Thoracic aorta (tissue), 2 donors: ENCODE measurements at regions not wholly inside any gene's neighbourhood (a gene's known extent, or its start where the extent isn't known, plus 50 kb on each side); places are given as distances from the start of the nearest gene placed in this dataset.

Experiments
- ATAC-seq: fragments of 150-250 bp; one replicate; pipeline ENCODE4 v1.8.0; 2017; ENCODE audit warnings: low read depth; ENCODE audit not compliant: insufficient number of reproducible peaks, low FRiP score
- DNase-seq: peaks from one replicate; pipeline ENCODE4 v3.0.0-alpha.2; 2020; ENCODE audit warnings: low spot score
- H3K27ac ChIP-seq, 2 donors: fragments of 200-600 bp; sonication (generic); 1 replicate in 1 of 2; 2 replicates in 1 of 2; pipeline ENCODE4 v1.5.1; 2016; ENCODE audit warnings: mild to moderate bottlenecking in 2 of 2, moderate library complexity in 2 of 2
- H3K27me3 ChIP-seq: fragments of 200-600 bp; sonication (generic); replicated peaks from 2 replicates; pipeline ENCODE4 v1.6.0; 2016; ENCODE audit warnings: mild to moderate bottlenecking; ENCODE audit not compliant: insufficient read depth
- H3K36me3 ChIP-seq: fragments of 200-600 bp; sonication (generic); one replicate; pipeline ENCODE4 v1.5.1; 2016
- H3K4me1 ChIP-seq, 2 donors: fragments of 200-600 bp; sonication (generic); 1 replicate in 1 of 2; 2 replicates in 1 of 2; pipeline versions ENCODE4 v1.5.1 to v1.6.0; 2016; ENCODE audit warnings: low read depth in 2 of 2, mild to moderate bottlenecking in 1 of 2; ENCODE audit not compliant: control insufficient read depth in 1 of 2
- H3K4me3 ChIP-seq: fragments of 200-600 bp; sonication (generic); 2 replicates; pipeline ENCODE4 v1.5.1; 2016; ENCODE audit warnings: mild to moderate bottlenecking
- H3K9me3 ChIP-seq: fragments of 200-600 bp; sonication (generic); 2 replicates; pipeline ENCODE4 v1.5.1; 2016
- TF ChIP-seq, protein P1 (sequence below): fragments of 200-600 bp; sonication (generic); IDR thresholded peaks from one replicate; pipeline ENCODE4 v1.5.1; 2019; ENCODE audit warnings: antibody characterized with exemption

DNA sequence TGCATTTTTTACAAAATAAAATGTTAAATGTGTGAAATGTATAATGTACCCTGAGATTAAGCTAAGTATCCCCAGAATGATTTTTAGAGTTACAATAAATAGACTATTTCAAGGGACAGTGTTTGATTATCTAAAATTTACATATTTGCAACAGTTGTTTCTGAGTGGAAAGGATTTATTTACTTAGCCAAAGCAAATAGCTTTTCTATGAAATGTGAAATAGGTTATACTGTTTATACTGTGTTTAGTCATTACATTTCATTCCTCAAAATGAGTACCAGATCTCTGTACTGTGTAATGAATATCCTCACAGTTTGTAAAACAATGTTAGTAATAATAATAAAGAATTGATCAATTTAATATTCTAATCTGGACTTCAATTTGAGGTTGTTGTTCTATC is 1019.0 kb downstream of the NR2F1-AS1 start:
- no peak for ATAC-seq
- Histone ChIP-seq H3K27me3 (no peaks in the 10 kb centered on the region), H3K9me3 (no peaks in the 10 kb centered on the region), H3K27ac (no peak overlapping the region), H3K4me3 (no peak overlapping the region), H3K36me3 (no peaks in the 10 kb centered on the region), H3K4me1 (peaks cover 0 to 12% of the 10 kb centered on the region in 2 donors)
- TF ChIP-seq, protein P1, sequence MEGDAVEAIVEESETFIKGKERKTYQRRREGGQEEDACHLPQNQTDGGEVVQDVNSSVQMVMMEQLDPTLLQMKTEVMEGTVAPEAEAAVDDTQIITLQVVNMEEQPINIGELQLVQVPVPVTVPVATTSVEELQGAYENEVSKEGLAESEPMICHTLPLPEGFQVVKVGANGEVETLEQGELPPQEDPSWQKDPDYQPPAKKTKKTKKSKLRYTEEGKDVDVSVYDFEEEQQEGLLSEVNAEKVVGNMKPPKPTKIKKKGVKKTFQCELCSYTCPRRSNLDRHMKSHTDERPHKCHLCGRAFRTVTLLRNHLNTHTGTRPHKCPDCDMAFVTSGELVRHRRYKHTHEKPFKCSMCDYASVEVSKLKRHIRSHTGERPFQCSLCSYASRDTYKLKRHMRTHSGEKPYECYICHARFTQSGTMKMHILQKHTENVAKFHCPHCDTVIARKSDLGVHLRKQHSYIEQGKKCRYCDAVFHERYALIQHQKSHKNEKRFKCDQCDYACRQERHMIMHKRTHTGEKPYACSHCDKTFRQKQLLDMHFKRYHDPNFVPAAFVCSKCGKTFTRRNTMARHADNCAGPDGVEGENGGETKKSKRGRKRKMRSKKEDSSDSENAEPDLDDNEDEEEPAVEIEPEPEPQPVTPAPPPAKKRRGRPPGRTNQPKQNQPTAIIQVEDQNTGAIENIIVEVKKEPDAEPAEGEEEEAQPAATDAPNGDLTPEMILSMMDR: no peak
- no peak for DNase-seq

DNA sequence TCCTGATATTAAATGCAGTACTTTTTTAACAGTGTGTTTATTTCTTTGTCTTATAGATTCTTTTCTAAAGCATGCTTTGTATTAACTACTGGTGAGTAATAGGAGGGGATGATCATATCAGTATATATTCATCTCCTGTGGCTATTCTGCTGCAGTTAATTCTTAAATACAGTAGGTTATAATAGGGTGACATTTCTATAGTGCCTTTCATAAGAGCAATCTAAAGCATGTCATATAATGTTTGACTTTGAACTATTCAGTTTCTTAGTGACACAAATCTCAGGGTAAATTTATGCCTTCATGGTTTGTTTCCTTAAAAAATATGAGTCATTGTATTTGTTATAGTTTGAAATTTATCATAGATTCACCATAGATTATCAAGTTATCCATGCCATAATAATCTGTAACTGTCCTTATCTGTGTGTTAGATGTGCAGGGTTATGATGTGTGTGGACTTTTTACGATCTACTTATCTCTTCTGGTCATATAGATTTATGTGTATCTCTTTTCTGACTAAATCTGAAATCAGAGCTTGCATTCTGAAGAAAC is 1019.5 kb downstream of the NR2F1-AS1 start:
- TF ChIP-seq, protein P1: no peak
- H3K36me3 ChIP-seq: no peaks in the 10 kb centered on the region

DNA sequence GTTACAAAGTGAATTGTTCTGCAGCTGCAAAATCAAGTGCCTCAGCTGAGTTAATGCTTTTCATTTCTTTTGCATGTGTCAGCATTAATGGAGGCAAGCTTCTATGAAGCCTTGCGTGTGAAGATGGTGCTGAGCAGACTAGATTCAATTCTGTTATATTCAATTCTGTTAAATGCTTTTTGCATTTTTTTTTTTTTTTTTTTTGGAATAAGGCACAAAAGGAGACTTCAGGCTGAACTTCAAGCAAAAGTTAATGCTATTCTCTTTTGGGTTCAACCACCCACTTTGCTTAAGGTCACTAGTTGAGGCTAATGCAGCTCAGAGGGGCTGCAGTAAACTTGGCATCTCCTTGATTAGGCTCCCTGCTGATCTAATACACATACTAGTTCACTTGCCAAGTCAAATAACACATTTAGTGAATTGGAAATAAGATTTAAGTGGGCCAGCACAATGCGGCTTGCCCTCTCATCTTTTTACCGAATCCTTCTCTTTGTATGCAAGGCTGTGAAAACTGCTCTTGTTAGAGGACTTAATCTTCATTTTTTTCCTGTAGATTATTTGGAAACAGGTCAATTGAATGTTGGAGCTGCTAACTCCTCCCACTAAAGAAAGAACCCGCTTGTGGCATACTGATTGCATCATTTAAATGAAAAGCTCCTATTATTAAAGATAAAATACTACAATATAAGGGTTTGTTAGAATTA is 1020.2 kb downstream of the NR2F1-AS1 start:
- Histone ChIP-seq H3K9me3 (no peaks in the 10 kb centered on the region), H3K27me3 (no peaks in the 10 kb centered on the region), H3K4me3 (no peak overlapping the region), H3K4me1 (peaks cover 0 to 12% of the 10 kb centered on the region in 2 donors), H3K36me3 (no peaks in the 10 kb centered on the region), H3K27ac (no peak overlapping the region)
- DNase-seq (no peak), ATAC-seq (no peak)
- TF ChIP-seq, protein P1: no peak

More for the DNA sequence above, 1019.5 kb downstream of the NR2F1-AS1 start:
- Histone ChIP-seq H3K9me3 (no peaks in the 10 kb centered on the region), H3K4me3 (no peak overlapping the region), H3K4me1 (peaks cover 0 to 12% of the 10 kb centered on the region in 2 donors), H3K27me3 (no peaks in the 10 kb centered on the region), H3K27ac (no peak overlapping the region)
- ATAC-seq (no peak), DNase-seq (no peak)

GRCh38 chr5:92559781-92560180 is 1021.2 kb downstream of the NR2F1-AS1 start:
- H3K36me3 ChIP-seq: no peaks in the 10 kb centered on the region
- ATAC-seq: no peak
- H3K27me3 ChIP-seq: no peaks in the 10 kb centered on the region
- TF ChIP-seq, protein P1: no peak
- peaks cover 0 to 12% of the 10 kb centered on the region in 2 donors for H3K4me1 ChIP-seq
- no peak overlapping the region for H3K4me3 ChIP-seq
- no peaks in the 10 kb centered on the region for H3K9me3 ChIP-seq
- H3K27ac ChIP-seq: no peak overlapping the region
- DNase-seq: no peak

DNA sequence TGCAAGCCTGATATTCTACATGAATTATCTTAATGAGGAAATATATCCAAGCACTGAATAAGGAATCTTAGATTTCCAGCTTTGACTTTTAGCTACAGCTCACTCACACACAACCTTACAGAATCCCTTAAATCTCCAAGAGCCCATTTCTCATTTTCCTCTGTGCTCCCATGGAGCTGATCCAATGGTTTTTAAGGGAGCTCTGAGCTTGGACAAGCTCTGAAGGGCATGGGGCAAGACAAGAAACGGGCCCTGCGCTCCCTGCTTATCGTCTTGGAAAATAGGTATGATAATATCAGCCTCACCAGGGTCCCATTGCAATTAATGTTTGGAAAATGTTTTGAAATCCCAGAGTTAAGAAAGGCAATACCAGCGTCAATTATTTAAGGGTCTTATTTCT is 1021.7 kb downstream of the NR2F1-AS1 start:
- no peaks in the 10 kb centered on the region for H3K27me3 ChIP-seq
- no peak overlapping the region for H3K4me3 ChIP-seq
- TF ChIP-seq, protein P1: no peak
- ATAC-seq (no peak), DNase-seq (no peak)
- no peaks in the 10 kb centered on the region for H3K9me3 ChIP-seq
- peaks cover 0 to 12% of the 10 kb centered on the region in 2 donors for H3K4me1 ChIP-seq
- no peaks in the 10 kb centered on the region for H3K36me3 ChIP-seq
- no peak overlapping the region for H3K27ac ChIP-seq
